Panc1 (cell line): ENCODE measurements at regions not wholly inside any gene's neighbourhood (a gene's known extent, or its start where the extent isn't known, plus 50 kb on each side); places are given as distances from the start of the nearest gene placed in this dataset.

ENCODE experiments used
- ATAC-seq: fragments of 200-7000 bp; cut with Tn5 transposase; 2 replicates; pipeline ENCODE4 v1.9.1; 2020; ENCODE audit warnings: mild to moderate bottlenecking, moderate library complexity
- BruUV-seq: library from RNA; stranded (reverse); fragments of 400-500 nt; replicated peaks from 2 replicates; lab custom pipeline; 2021; lab: Mats Ljungman, UMichigan
- CTCF ChIA-PET: fragments of 300-600 bp; sonication (Branson Sonifier 250); formaldehyde crosslinking; loops from one replicate; lab custom pipeline; 2022; ENCODE audit warnings: antibody characterized with exemption; lab: Charles Lee
- POLR2A ChIA-PET: fragments of 300-600 bp; sonication (Branson Sonifier 250); formaldehyde crosslinking; loops from one replicate; lab custom pipeline; 2022; ENCODE audit warnings: antibody characterized with exemption; lab: Charles Lee
- DNase-seq: peaks from one replicate; pipeline ENCODE4 v3.0.0-alpha.2; 2010; ENCODE audit warnings: low read depth, low spot score
- H3K27ac ChIP-seq: 2 replicates; pipeline ENCODE4 v1.5.1; 2011; ENCODE audit warnings: mild to moderate bottlenecking, low read length, inconsistent platforms
- H3K27me3 ChIP-seq: fragments of 200-500 bp; sonication (Bioruptor generic); 2 replicates; pipeline ENCODE4 v1.6.0; 2014; ENCODE audit warnings: low read length, inconsistent platforms; ENCODE audit not compliant: control insufficient read depth, insufficient read depth
- H3K36me3 ChIP-seq: fragments of 200-500 bp; sonication (Bioruptor generic); 2 replicates; pipeline ENCODE4 v1.5.1; 2014; ENCODE audit warnings: inconsistent platforms, mild to moderate bottlenecking, low read length, moderate library complexity; ENCODE audit not compliant: control insufficient read depth, insufficient read depth
- H3K4me1 ChIP-seq: 2 replicates; pipeline ENCODE4 v1.5.1; 2011; ENCODE audit warnings: inconsistent platforms, mild to moderate bottlenecking, low read length, moderate library complexity; ENCODE audit not compliant: control insufficient read depth, insufficient read depth
- H3K4me3 ChIP-seq, 2 experiments: 2 replicates each; pipeline ENCODE4 v1.5.1; 2011 to 2012; ENCODE audit warnings: low read depth in 2 of 2, low read length in 2 of 2, mild to moderate bottlenecking in 2 of 2, inconsistent platforms in 1 of 2, moderate library complexity in 1 of 2
- H3K9me3 ChIP-seq: fragments of 200-500 bp; sonication (Bioruptor generic); 2 replicates; pipeline ENCODE4 v1.5.1; 2014; ENCODE audit warnings: low read depth, mild to moderate bottlenecking, inconsistent platforms, low read length, moderate library complexity; ENCODE audit not compliant: control insufficient read depth, insufficient read depth
- CTCF ChIP-seq: fragments of 450-650 bp; IDR thresholded peaks from 2 replicates; pipeline ENCODE4 v1.5.1; 2017; ENCODE audit warnings: mild to moderate bottlenecking
- POLR2AphosphoS5 ChIP-seq: IDR thresholded peaks from 2 replicates; pipeline ENCODE4 v1.6.1; 2012; ENCODE audit warnings: mild to moderate bottlenecking, low read depth, low read length, moderate library complexity
- REST ChIP-seq, 2 experiments: IDR thresholded peaks; 2 replicates each; pipeline ENCODE4 v1.6.1; 2011 to 2012; ENCODE audit warnings: low read depth in 2 of 2, control low read depth in 1 of 2, low read length in 1 of 2, mild to moderate bottlenecking in 1 of 2, moderate library complexity in 1 of 2; ENCODE audit not compliant: insufficient read depth in 1 of 2
- SIN3A ChIP-seq: IDR thresholded peaks from 2 replicates; pipeline ENCODE4 v1.6.1; 2012; ENCODE audit warnings: low read depth, mild to moderate bottlenecking, low read length, moderate library complexity, borderline replicate concordance; ENCODE audit not compliant: insufficient read depth
- TCF7L2 ChIP-seq: IDR thresholded peaks from 2 replicates; pipeline ENCODE4 v1.6.1; 2011; ENCODE audit warnings: mild to moderate bottlenecking, low read depth, low read length, inconsistent platforms
- in situ Hi-C: cut with HindIII; loops from 2 replicates; pipeline ENCODE4 v1.10.0; 2016; ENCODE audit warnings: low sequenced_read_pairs, low pct_unique_long_range_greater_than_20kb
- intact Hi-C: fragments of 100-400 bp; cut with micrococcal nuclease; formaldehyde crosslinking; loops from one replicate; pipeline ENCODE4 v1.10.0; 2022; ENCODE audit not compliant: unreplicated experiment

DNA sequence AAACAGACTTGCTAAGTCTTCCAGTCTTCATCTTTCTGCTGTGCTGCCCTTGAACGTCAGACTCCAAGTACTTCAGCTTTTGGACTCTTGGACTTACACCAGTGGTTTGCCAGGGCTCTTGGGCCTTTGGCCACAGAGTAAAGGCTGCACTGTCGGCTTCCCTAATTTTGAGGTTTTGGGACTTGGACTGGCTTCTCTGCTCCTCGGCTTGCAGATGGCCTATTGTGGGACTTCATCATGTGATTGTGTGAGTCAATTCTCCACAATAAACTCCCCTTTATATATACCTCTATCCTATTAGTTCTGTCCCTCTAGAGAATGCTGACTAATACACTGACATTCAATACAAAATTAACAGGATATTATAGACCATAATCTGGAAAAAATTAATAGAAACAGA lies 628.1 kb downstream of the PLPP3 start:
- no peak for ATAC-seq
- Histone ChIP-seq H3K4me1 (no peaks in the 10 kb centered on the region), H3K27me3 (no peaks in the 10 kb centered on the region; the same call in 1 of the 2 replicates)

DNA sequence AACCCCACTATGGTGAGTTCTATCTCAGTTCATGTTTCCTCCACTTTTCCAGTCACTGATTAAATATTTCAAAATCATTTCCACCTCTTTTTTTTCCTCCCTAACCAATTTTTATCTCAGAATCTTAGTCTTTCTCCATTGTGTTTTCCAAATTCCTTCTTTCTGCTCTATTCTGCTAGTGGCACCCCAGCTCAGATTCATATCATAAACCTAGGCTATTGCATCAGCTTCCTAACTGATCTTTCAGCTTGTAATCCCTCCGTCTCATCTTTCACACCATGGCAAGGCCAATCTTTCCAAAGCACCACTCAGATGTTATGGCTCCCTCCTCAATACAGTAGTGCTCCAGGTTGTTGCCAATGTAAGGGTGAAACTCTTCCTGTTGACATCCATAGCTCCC lies 631.9 kb downstream of the PLPP3 start:
- no peak for DNase-seq
- H3K27ac ChIP-seq, result no peak overlapping the region
- POLR2A ChIA-PET, result no interaction called here
- no peaks in the 10 kb centered on the region for H3K36me3 ChIP-seq
- BruUV-seq, result no TSS peak
- H3K27me3 ChIP-seq, result no peaks in the 10 kb centered on the region; the same call in 1 of the 2 replicates
- CTCF ChIA-PET, result no interaction called here
- ATAC-seq, result no peak
- in situ Hi-C loops (no loop called here), intact Hi-C loops (no loop called here)
- H3K4me1 ChIP-seq, result no peaks in the 10 kb centered on the region
- H3K9me3 ChIP-seq, result no peaks in the 10 kb centered on the region
- H3K4me3 ChIP-seq, result no peak overlapping the region
- TF ChIP-seq SIN3A, result no peak
- TF ChIP-seq POLR2AphosphoS5, result no peak
- TF ChIP-seq REST (IDR thresholded peaks at IDR 0.05; ENCODE audit: insufficient read depth in 1 of 2, low read depth in 2 of 2, low read length in 1 of 2), result no peak
- no peak for TF ChIP-seq TCF7L2

More for the DNA sequence above, 628.1 kb downstream of the PLPP3 start:
- no peaks in the 10 kb centered on the region for H3K36me3 ChIP-seq
- ChIA-PET POLR2A (no interaction called here), CTCF (no interaction called here)
- no peaks in the 10 kb centered on the region for H3K9me3 ChIP-seq
- H3K4me3 ChIP-seq, result no peak overlapping the region
- intact Hi-C loops, result no loop called here
- no peak overlapping the region for H3K27ac ChIP-seq
- in situ Hi-C loops, result no loop called here
- no TSS peak for BruUV-seq
- DNase-seq, result no peak
- TF ChIP-seq REST (IDR thresholded peaks at IDR 0.05; ENCODE audit: insufficient read depth in 1 of 2, low read depth in 2 of 2, low read length in 1 of 2), result no peak
- no peak for TF ChIP-seq SIN3A
- no peak for TF ChIP-seq CTCF
- no peak for TF ChIP-seq TCF7L2
- no peak for TF ChIP-seq POLR2AphosphoS5
